Testis (tissue), 2 donors: ENCODE measurements at regions not wholly inside any gene's neighbourhood (a gene's known extent, or its start where the extent isn't known, plus 50 kb on each side); places are given as distances from the start of the nearest gene placed in this dataset.

ENCODE experiments used
- CTCF ChIP-seq, 3 experiments: fragments of 450-650 bp in 2 of 3; fragments of 200-600 bp in 1 of 3; sonication (generic) in 1 of 3; IDR thresholded peaks; one replicate each; pipeline ENCODE4 v1.5.1; 2016 to 2019; ENCODE audit warnings: antibody characterized with exemption in 3 of 3, mild to moderate bottlenecking in 2 of 3, moderate library complexity in 1 of 3
- POLR2A ChIP-seq: fragments of 450-650 bp; IDR thresholded peaks from one replicate; pipeline ENCODE4 v1.6.1; 2017; ENCODE audit warnings: antibody characterized with exemption, mild to moderate bottlenecking, moderate library complexity

GRCh38 chr5:67639976-67640375 is 443.4 kb upstream of the CD180 start:
- TF ChIP-seq CTCF (IDR thresholded peaks at IDR 0.05) (no peak), POLR2A (no peak)
